Suprapubic skin (tissue), 4 donors: ENCODE measurements at regions not wholly inside any gene's neighbourhood (a gene's known extent, or its start where the extent isn't known, plus 50 kb on each side); places are given as distances from the start of the nearest gene placed in this dataset.

Experiments used
- POLR2A ChIP-seq, 2 donors: fragments of 450-650 bp; IDR thresholded peaks; one replicate each; pipeline ENCODE4 v1.6.1; 2017; ENCODE audit warnings: antibody characterized with exemption in 2 of 2, mild to moderate bottlenecking in 2 of 2, moderate library complexity in 2 of 2
- POLR2AphosphoS5 ChIP-seq, 3 donors: sonication (generic); formaldehyde crosslinking; IDR thresholded peaks; one replicate each; pipeline ENCODE4 v1.6.1; 2017; ENCODE audit warnings: antibody characterized with exemption in 3 of 3
- TF ChIP-seq, protein P1 (sequence below), 2 donors: fragments of 200-600 bp in 1 of 2; fragments of 450-650 bp in 1 of 2; sonication (generic) in 1 of 2; IDR thresholded peaks; one replicate each; pipeline ENCODE4 v1.5.1; 2016 to 2019; ENCODE audit warnings: antibody characterized with exemption in 2 of 2, mild to moderate bottlenecking in 1 of 2, moderate library complexity in 1 of 2

DNA sequence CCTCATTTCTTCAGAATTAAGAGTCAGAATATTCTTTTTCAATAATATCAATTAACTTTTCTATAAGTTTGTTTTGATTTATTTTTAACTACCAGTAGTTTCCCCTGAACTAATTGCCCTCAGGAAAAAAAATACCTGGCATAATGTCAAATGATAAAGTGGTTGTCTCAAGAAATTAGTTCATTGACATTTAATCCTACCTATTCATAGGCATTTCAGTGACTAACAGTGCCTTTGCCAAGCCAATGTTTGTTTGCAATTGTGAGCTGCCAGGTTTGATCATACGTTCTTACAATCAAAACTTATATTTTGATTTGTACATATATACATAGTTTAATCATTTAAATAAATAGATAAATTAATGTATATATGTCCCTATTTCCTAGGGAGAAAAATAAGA, 267.3 kb upstream of the MC4R start:
- TF ChIP-seq, protein P1, sequence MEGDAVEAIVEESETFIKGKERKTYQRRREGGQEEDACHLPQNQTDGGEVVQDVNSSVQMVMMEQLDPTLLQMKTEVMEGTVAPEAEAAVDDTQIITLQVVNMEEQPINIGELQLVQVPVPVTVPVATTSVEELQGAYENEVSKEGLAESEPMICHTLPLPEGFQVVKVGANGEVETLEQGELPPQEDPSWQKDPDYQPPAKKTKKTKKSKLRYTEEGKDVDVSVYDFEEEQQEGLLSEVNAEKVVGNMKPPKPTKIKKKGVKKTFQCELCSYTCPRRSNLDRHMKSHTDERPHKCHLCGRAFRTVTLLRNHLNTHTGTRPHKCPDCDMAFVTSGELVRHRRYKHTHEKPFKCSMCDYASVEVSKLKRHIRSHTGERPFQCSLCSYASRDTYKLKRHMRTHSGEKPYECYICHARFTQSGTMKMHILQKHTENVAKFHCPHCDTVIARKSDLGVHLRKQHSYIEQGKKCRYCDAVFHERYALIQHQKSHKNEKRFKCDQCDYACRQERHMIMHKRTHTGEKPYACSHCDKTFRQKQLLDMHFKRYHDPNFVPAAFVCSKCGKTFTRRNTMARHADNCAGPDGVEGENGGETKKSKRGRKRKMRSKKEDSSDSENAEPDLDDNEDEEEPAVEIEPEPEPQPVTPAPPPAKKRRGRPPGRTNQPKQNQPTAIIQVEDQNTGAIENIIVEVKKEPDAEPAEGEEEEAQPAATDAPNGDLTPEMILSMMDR (IDR thresholded peaks at IDR 0.05): no peak
- no peak for TF ChIP-seq POLR2A (IDR thresholded peaks at IDR 0.05)
- no peak for TF ChIP-seq POLR2AphosphoS5 (IDR thresholded peaks at IDR 0.05)
